ENCODE measurements at regions not wholly inside any gene's neighbourhood (a gene's known extent, or its start where the extent isn't known, plus 50 kb on each side); places are given as distances from the start of the nearest gene placed in this dataset.

- Histone ChIP-seq H3K4me2 (ENCODE audit: insufficient read depth, low read length) (no peak overlapping the region), H3K9me1 (ENCODE audit: control insufficient read depth, insufficient read depth, low read length) (no peaks in the 10 kb centered on the region), H2AFZ (ENCODE audit: low read depth, low read length) (no peak overlapping the region), H3K9ac (ENCODE audit: insufficient read depth in 1 of 2, low read depth in 2 of 2, low read length in 2 of 2) (no peak overlapping the region), H3K9me3 (replicated peaks; ENCODE audit: control insufficient read depth, insufficient read depth, low read depth, low read length) (no peaks in the 10 kb centered on the region), H3K4me1 (replicated peaks in 1 of 2; ENCODE audit: control insufficient read depth in 2 of 2, insufficient read depth in 2 of 2, low read length in 2 of 2) (no peaks in the 10 kb centered on the region), H3K27ac (ENCODE audit: extremely low read depth, low read depth, low read length) (no peak overlapping the region), H3K27me3 (ENCODE audit: control insufficient read depth in 2 of 2, insufficient read depth in 2 of 2, low read length in 2 of 2) (no peaks in the 10 kb centered on the region; a peak in 1 of 5 replicates), H3K36me3 (ENCODE audit: control insufficient read depth, insufficient read depth, low read length) (no peaks in the 10 kb centered on the region), H3K4me3 (no peak overlapping the region), H4K20me1 (replicated peaks; ENCODE audit: control insufficient read depth, insufficient read depth, low read length) (no peaks in the 10 kb centered on the region), H3K79me2 (ENCODE audit: control insufficient read depth, insufficient read depth, low read length) (no peaks in the 10 kb centered on the region)
- CTCF ChIA-PET (ENCODE audit: low intra/inter-chr PET ratio) = no interaction called here
- in situ Hi-C loops (cut with MboI) (no loop called here), intact Hi-C loops (cut with micrococcal nuclease) (no loop called here)
- BruUV-seq (replicated peaks) = no TSS peak
- POLR2A ChIA-PET = no interaction called here
- TF ChIP-seq CSDE1 (IDR thresholded peaks at IDR 0.05) (no peak), TFE3 (CRISPR knock-in tag; IDR thresholded peaks at IDR 0.05) (0 out of 2 replicates have a peak, but pooled peaks have one; percentile 22), RAD21 (CRISPR knock-in tag; conservative IDR thresholded peaks at IDR 0.05 in 1 of 2, IDR thresholded peaks at IDR 0.05 in 1 of 2) (no peak), RNF2 (IDR thresholded peaks at IDR 0.05) (no peak)
- DNase-seq (ENCODE audit: extremely low read depth in 1 of 4, low spot score in 3 of 4) (no peak), ATAC-seq (no peak), FAIRE-seq (no peak)
- under 1% methylated on average over 8 of the region's 8 CpGs for WGBS (ENCODE audit: insufficient coverage, low coverage, missing lambda C conversion rate)
These were observed 116.6 kb upstream of the ADRA1B start for GRCh38 chr5:159799701-159800100.
